Fibroblast of lung (primary cell): ENCODE measurements at regions not wholly inside any gene's neighbourhood (a gene's known extent, or its start where the extent isn't known, plus 50 kb on each side); places are given as distances from the start of the nearest gene placed in this dataset.
A peak's percentile ranks its signal among the peaks of the same experiment; 100 is the strongest.

Experiments used
- DNase-seq, 2 donors: peaks; one replicate each; pipeline versions ENCODE4 v3.0.0 to v3.0.0-alpha.2; 2010; ENCODE audit warnings: low read depth in 2 of 2
- H2AFZ ChIP-seq: 2 replicates; pipeline ENCODE4 v1.5.1; 2012; ENCODE audit warnings: low read length, control low read depth, inconsistent platforms
- H3K27ac ChIP-seq: 2 replicates; pipeline ENCODE4 v1.5.1; 2011; ENCODE audit warnings: low read length, control low read depth; ENCODE audit not compliant: insufficient read depth
- H3K27me3 ChIP-seq: 2 replicates; pipeline ENCODE4 v1.5.1; 2011; ENCODE audit warnings: mild to moderate bottlenecking, low read length; ENCODE audit not compliant: control insufficient read depth, insufficient read depth
- H3K36me3 ChIP-seq: 2 replicates; pipeline ENCODE4 v1.5.1; 2011; ENCODE audit warnings: low read length; ENCODE audit not compliant: control insufficient read depth, insufficient read depth
- H3K4me1 ChIP-seq: 2 replicates; pipeline ENCODE4 v1.5.1; 2011; ENCODE audit warnings: low read length; ENCODE audit not compliant: control insufficient read depth, insufficient read depth; ENCODE audit errors: extremely low read depth
- H3K4me2 ChIP-seq: 2 replicates; pipeline ENCODE4 v1.5.1; 2011; ENCODE audit warnings: low read length, control low read depth; ENCODE audit not compliant: insufficient read depth; ENCODE audit errors: extremely low read depth
- H3K4me3 ChIP-seq, 4 experiments: fragments of 200-600 bp in 1 of 4; sonication (generic) in 1 of 4; replicated peaks in 1 of 4; 2 replicates each; pipeline ENCODE4 v1.5.1; 2011 to 2016; ENCODE audit warnings: low read length in 4 of 4, low read depth in 3 of 4, mild to moderate bottlenecking in 3 of 4, control low read depth in 2 of 4, inconsistent platforms in 1 of 4, mixed read lengths in 1 of 4; ENCODE audit not compliant: insufficient read depth in 1 of 4; ENCODE audit errors: control extremely low read depth in 1 of 4
- H3K79me2 ChIP-seq: 2 replicates; pipeline ENCODE4 v1.5.1; 2012; ENCODE audit warnings: mild to moderate bottlenecking, low read length, inconsistent platforms; ENCODE audit not compliant: control insufficient read depth, insufficient read depth
- H3K9ac ChIP-seq: 2 replicates; pipeline ENCODE4 v1.5.1; 2011; ENCODE audit warnings: mild to moderate bottlenecking, low read length, control low read depth; ENCODE audit not compliant: insufficient read depth
- H3K9me3 ChIP-seq: 2 replicates; pipeline ENCODE4 v1.5.1; 2012; ENCODE audit warnings: low read depth, low read length; ENCODE audit not compliant: control insufficient read depth, insufficient read depth
- H4K20me1 ChIP-seq: 2 replicates; pipeline ENCODE4 v1.5.1; 2011; ENCODE audit warnings: low read length; ENCODE audit not compliant: control insufficient read depth, insufficient read depth; ENCODE audit errors: extremely low read depth
- EZH2 ChIP-seq: IDR thresholded peaks from 2 replicates; pipeline ENCODE4 v1.5.1; 2012; ENCODE audit warnings: low read length, control low read depth, mild to moderate bottlenecking; ENCODE audit errors: missing control alignments
- TF ChIP-seq, protein P1 (sequence below), 2 donors: IDR thresholded peaks in 1 of 2; conservative IDR thresholded peaks in 1 of 2; 1 replicate in 1 of 2; 2 replicates in 1 of 2; pipeline ENCODE4 v1.5.1; 2011 to 2012; ENCODE audit warnings: low read length in 2 of 2, control low read depth in 1 of 2, inconsistent platforms in 1 of 2, low read depth in 1 of 2, mild to moderate bottlenecking in 1 of 2

DNA sequence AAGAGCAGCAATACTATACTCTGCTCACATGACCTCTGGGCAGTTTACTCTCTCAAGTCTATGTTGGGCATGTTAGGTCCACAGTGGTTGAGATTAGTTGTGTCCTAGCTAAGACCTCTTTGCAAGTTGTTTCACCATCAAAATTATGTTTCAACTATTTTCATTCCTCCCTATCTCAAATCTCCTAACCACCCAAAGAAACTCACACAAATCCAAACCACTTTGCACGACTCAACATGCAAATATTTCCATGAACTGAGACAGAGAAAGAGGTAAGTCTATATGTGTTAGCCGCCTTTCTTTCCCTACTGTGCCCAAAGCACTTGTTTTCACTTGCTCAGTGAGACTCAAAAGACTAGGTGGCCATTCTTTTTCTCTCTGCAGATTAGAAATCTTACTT lies 546.8 kb downstream of the TNS1 start:
- no peak for TF ChIP-seq EZH2
- Histone ChIP-seq H3K9ac (no peak overlapping the region), H2AFZ (no peak overlapping the region), H3K27ac (no peak overlapping the region), H3K79me2 (no peaks in the 10 kb centered on the region), H3K36me3 (no peaks in the 10 kb centered on the region), H3K4me3 (no peak overlapping the region), H4K20me1 (no peaks in the 10 kb centered on the region), H3K4me1 (peaks cover 4% of the 10 kb centered on the region), H3K4me2 (no peak overlapping the region), H3K9me3 (no peaks in the 10 kb centered on the region), H3K27me3 (no peaks in the 10 kb centered on the region)
- peak in 1 of 2 donors; percentile 54 for DNase-seq

DNA sequence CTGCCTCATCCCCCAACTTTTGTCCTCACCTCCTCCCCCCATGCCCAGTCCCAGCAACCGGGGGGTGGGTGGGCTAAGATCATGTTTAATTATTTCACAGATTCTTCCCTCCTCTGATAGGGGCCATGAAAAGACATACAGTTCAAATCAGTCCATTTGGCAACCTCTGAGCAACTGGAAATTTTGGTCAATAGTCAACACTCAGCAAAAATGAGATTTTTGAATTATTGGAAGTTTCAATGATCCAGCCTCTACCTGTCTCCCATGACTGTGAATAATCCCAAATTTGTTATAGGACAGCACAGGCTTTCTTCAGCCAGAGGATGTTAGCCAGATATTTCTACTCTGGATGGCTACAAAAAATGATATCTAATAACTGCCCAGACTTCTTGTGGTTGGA lies 549.9 kb downstream of the TNS1 start:
- Histone ChIP-seq H3K36me3 (no peaks in the 10 kb centered on the region), H4K20me1 (no peaks in the 10 kb centered on the region), H3K27me3 (no peaks in the 10 kb centered on the region), H3K27ac (no peak overlapping the region), H3K79me2 (no peaks in the 10 kb centered on the region), H3K4me2 (no peak overlapping the region), H3K9me3 (no peaks in the 10 kb centered on the region), H3K4me1 (peaks cover 4% of the 10 kb centered on the region), H3K9ac (no peak overlapping the region), H2AFZ (no peak overlapping the region), H3K4me3 (no peak overlapping the region)
- TF ChIP-seq EZH2: no peak
- TF ChIP-seq, protein P1, sequence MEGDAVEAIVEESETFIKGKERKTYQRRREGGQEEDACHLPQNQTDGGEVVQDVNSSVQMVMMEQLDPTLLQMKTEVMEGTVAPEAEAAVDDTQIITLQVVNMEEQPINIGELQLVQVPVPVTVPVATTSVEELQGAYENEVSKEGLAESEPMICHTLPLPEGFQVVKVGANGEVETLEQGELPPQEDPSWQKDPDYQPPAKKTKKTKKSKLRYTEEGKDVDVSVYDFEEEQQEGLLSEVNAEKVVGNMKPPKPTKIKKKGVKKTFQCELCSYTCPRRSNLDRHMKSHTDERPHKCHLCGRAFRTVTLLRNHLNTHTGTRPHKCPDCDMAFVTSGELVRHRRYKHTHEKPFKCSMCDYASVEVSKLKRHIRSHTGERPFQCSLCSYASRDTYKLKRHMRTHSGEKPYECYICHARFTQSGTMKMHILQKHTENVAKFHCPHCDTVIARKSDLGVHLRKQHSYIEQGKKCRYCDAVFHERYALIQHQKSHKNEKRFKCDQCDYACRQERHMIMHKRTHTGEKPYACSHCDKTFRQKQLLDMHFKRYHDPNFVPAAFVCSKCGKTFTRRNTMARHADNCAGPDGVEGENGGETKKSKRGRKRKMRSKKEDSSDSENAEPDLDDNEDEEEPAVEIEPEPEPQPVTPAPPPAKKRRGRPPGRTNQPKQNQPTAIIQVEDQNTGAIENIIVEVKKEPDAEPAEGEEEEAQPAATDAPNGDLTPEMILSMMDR (conservative IDR thresholded peaks at IDR 0.05 in 1 of 2, IDR thresholded peaks at IDR 0.05 in 1 of 2; ENCODE audit: low read depth in 1 of 2, low read length in 2 of 2): no peak
- DNase-seq: no peak

DNA sequence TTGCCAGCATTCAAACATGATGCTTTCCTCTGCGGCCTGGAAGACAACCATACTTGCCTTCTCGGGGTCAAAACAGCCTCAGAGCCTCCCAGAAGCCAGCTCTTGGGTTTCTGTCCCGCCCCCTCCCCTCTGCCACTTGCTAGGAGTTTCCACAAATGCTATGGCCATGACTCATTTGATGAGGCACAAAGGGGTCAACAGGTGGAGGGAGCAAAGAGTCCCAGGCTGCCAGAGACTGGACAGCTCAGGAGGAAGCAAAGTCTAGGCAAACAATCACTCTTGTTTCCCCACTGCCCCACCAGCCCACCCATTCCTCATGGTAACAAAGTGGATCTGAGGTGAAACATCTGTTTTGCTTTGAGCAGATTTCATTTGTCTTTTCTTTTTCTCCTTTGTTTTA lies 551.1 kb downstream of the TNS1 start:
- H4K20me1 ChIP-seq: no peaks in the 10 kb centered on the region
- H3K4me1 ChIP-seq: peaks cover 4% of the 10 kb centered on the region
- no peak overlapping the region for H2AFZ ChIP-seq
- H3K27me3 ChIP-seq: no peaks in the 10 kb centered on the region
- no peaks in the 10 kb centered on the region for H3K36me3 ChIP-seq
- H3K9me3 ChIP-seq: no peaks in the 10 kb centered on the region
- no peak overlapping the region for H3K27ac ChIP-seq
- TF ChIP-seq, protein P1 (conservative IDR thresholded peaks at IDR 0.05 in 1 of 2, IDR thresholded peaks at IDR 0.05 in 1 of 2; ENCODE audit: low read depth in 1 of 2, low read length in 2 of 2): no peak
- no peak overlapping the region for H3K9ac ChIP-seq
- DNase-seq: peak; percentile 68 to 92
- no peaks in the 10 kb centered on the region for H3K79me2 ChIP-seq
- peak overlapping the region; percentile 20 for H3K4me2 ChIP-seq
- H3K4me3 ChIP-seq: no peak overlapping the region

DNA sequence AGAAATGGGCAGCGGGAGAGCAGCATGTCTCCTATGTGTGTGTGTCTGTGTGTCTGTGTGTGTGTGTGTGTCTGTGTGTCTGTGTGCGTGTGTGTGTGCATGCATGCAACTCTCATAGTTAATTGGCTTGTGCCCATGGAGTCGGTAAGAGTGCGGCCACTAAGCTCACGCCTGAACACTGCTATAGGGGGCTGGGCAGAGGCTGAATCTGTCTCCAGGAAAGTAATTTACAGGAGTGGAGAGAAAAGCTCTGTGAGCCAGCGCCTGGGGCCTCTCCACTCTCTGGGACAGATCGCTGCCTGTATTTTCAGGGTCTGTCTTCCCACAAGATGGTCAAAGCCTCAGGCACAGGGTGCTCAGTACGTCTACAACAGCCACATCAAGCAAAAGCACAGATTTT lies 553.4 kb downstream of the TNS1 start:
- Histone ChIP-seq H4K20me1 (no peaks in the 10 kb centered on the region), H3K9me3 (no peaks in the 10 kb centered on the region), H3K36me3 (no peaks in the 10 kb centered on the region), H3K79me2 (no peaks in the 10 kb centered on the region), H3K27me3 (no peaks in the 10 kb centered on the region), H3K4me3 (no peak overlapping the region), H3K9ac (no peak overlapping the region), H2AFZ (no peak overlapping the region), H3K4me1 (peaks cover 4% of the 10 kb centered on the region), H3K27ac (no peak overlapping the region), H3K4me2 (no peak overlapping the region)
- no peak for DNase-seq
- TF ChIP-seq, protein P1 (conservative IDR thresholded peaks at IDR 0.05 in 1 of 2, IDR thresholded peaks at IDR 0.05 in 1 of 2; ENCODE audit: low read depth in 1 of 2, low read length in 2 of 2): no peak
- no peak for TF ChIP-seq EZH2
